IMR-90 (cell line): ENCODE measurements at regions not wholly inside any gene's neighbourhood (a gene's known extent, or its start where the extent isn't known, plus 50 kb on each side); places are given as distances from the start of the nearest gene placed in this dataset.

Experiments
- ATAC-seq: fragments of 200-7000 bp; cut with Tn5 transposase; 2 replicates; pipeline ENCODE4 v1.9.1; 2020; ENCODE audit warnings: low read depth, mild to moderate bottlenecking, moderate library complexity
- BruUV-seq: library from RNA; stranded (reverse); fragments of 400-500 nt; replicated peaks from 2 replicates; lab custom pipeline; 2021; lab: Mats Ljungman, UMichigan
- CTCF ChIA-PET: fragments of 300-600 bp; formaldehyde crosslinking; extraction: SDS; loops from one replicate; lab custom pipeline; 2021; ENCODE audit warnings: antibody characterized with exemption; lab: Yijun Ruan, JAX
- POLR2A ChIA-PET: fragments of 300-600 bp; sonication (Branson Sonifier 250); formaldehyde crosslinking; loops from one replicate; lab custom pipeline; 2022; ENCODE audit warnings: antibody characterized with exemption; ENCODE audit not compliant: unreplicated experiment; lab: Charles Lee
- DNase-seq: peaks from one replicate; pipeline ENCODE4 v3.0.0; 2013
- H2AFZ ChIP-seq: replicated peaks from 2 replicates; pipeline ENCODE3; 2013; ENCODE audit warnings: low read length, mild to moderate bottlenecking; ENCODE audit not compliant: poor library complexity
- H2AK5ac ChIP-seq: 2 replicates; pipeline ENCODE4 v1.6.1; 2013; ENCODE audit warnings: low read depth, low read length, inconsistent platforms
- H2AK9ac ChIP-seq: replicated peaks from 2 replicates; pipeline ENCODE3; 2013; ENCODE audit warnings: mild to moderate bottlenecking, low read depth, low read length, moderate library complexity; ENCODE audit not compliant: poor library complexity
- H2BK120ac ChIP-seq: 2 replicates; pipeline ENCODE4 v1.6.1; 2013; ENCODE audit warnings: low read depth, low read length, inconsistent platforms
- H2BK15ac ChIP-seq: 3 replicates; pipeline ENCODE4 v1.6.1; 2013; ENCODE audit warnings: low read depth, low read length, inconsistent platforms
- H2BK20ac ChIP-seq: 2 replicates; pipeline ENCODE4 v1.6.1; 2013; ENCODE audit warnings: low read depth, mild to moderate bottlenecking, inconsistent platforms, low read length, moderate library complexity
- H2BK5ac ChIP-seq: 2 replicates; pipeline ENCODE4 v1.6.1; 2013; ENCODE audit warnings: mild to moderate bottlenecking, low read depth, low read length, inconsistent platforms; ENCODE audit not compliant: poor library complexity, severe bottlenecking
- H3K14ac ChIP-seq: replicated peaks from 2 replicates; pipeline ENCODE4 v1.6.1; 2013; ENCODE audit warnings: low read depth, low read length, inconsistent platforms
- H3K18ac ChIP-seq: 2 replicates; pipeline ENCODE4 v1.6.1; 2013; ENCODE audit warnings: low read depth, low read length, control low read depth
- H3K23ac ChIP-seq: 2 replicates; pipeline ENCODE4 v1.6.1; 2013; ENCODE audit warnings: low read depth, low read length, inconsistent platforms
- H3K27ac ChIP-seq: 2 replicates; pipeline ENCODE4 v1.5.1; 2013; ENCODE audit warnings: mild to moderate bottlenecking, control low read depth, low read length; ENCODE audit not compliant: insufficient read depth
- H3K27me3 ChIP-seq: 2 replicates; pipeline ENCODE4 v1.6.1; 2013; ENCODE audit warnings: low read length; ENCODE audit not compliant: control insufficient read depth, insufficient read depth
- H3K36me3 ChIP-seq: 2 replicates; pipeline ENCODE4 v1.6.1; 2013; ENCODE audit warnings: low read length, mixed read lengths; ENCODE audit not compliant: control insufficient read depth, insufficient read depth
- H3K4ac ChIP-seq: 2 replicates; pipeline ENCODE4 v1.6.1; 2013; ENCODE audit warnings: low read depth, low read length, inconsistent platforms
- H3K4me1 ChIP-seq: 2 replicates; pipeline ENCODE4 v1.6.1; 2013; ENCODE audit warnings: low read length, mixed read lengths; ENCODE audit not compliant: control insufficient read depth, insufficient read depth
- H3K4me2 ChIP-seq: 2 replicates; pipeline ENCODE4 v1.6.1; 2013; ENCODE audit warnings: low read depth, mild to moderate bottlenecking, control low read depth, low read length, moderate library complexity
- H3K4me3 ChIP-seq: 2 replicates; pipeline ENCODE4 v1.5.1; 2013; ENCODE audit warnings: low read depth, mild to moderate bottlenecking, control low read depth, low read length, moderate library complexity; ENCODE audit not compliant: insufficient read depth
- H3K56ac ChIP-seq: 2 replicates; pipeline ENCODE4 v1.6.1; 2013; ENCODE audit warnings: low read length, inconsistent platforms; ENCODE audit not compliant: insufficient read depth; ENCODE audit errors: extremely low read depth
- H3K79me1 ChIP-seq, 2 experiments: 2 replicates each; pipeline ENCODE4 v1.6.1; 2013; ENCODE audit warnings: low read length in 2 of 2, inconsistent platforms in 1 of 2, low read depth in 1 of 2
- H3K9ac ChIP-seq: 2 replicates; pipeline ENCODE4 v1.6.1; 2013; ENCODE audit warnings: low read depth, low read length, control low read depth
- H3K9me1 ChIP-seq: 2 replicates; pipeline ENCODE4 v1.6.1; 2013; ENCODE audit warnings: low read length, inconsistent platforms; ENCODE audit not compliant: insufficient read depth
- H3K9me3 ChIP-seq: 2 replicates; pipeline ENCODE4 v1.6.1; 2013; ENCODE audit warnings: low read length; ENCODE audit not compliant: control insufficient read depth, insufficient read depth
- H4K20me1 ChIP-seq: 2 replicates; pipeline ENCODE4 v1.6.1; 2013; ENCODE audit warnings: low read length, inconsistent platforms; ENCODE audit not compliant: insufficient read depth
- H4K5ac ChIP-seq: 2 replicates; pipeline ENCODE4 v1.6.1; 2013; ENCODE audit warnings: mild to moderate bottlenecking, low read depth, low read length, control low read depth
- H4K8ac ChIP-seq, 2 experiments: 2 replicates each; pipeline ENCODE4 v1.6.1; 2013; ENCODE audit warnings: low read depth in 2 of 2, low read length in 2 of 2, control low read depth in 1 of 2, inconsistent platforms in 1 of 2
- H4K91ac ChIP-seq: 2 replicates; pipeline ENCODE4 v1.6.1; 2013; ENCODE audit warnings: low read depth, low read length, inconsistent platforms; ENCODE audit not compliant: insufficient read depth
- BHLHE40 ChIP-seq: fragments of 150-350 bp; IDR thresholded peaks from 2 replicates; pipeline ENCODE4 v1.6.1; 2016; ENCODE audit warnings: mild to moderate bottlenecking, low read depth, low read length
- CEBPB ChIP-seq: IDR thresholded peaks from 2 replicates; pipeline ENCODE4 v1.6.1; 2012; ENCODE audit warnings: low read depth, low read length, improper control_type of control experiment
- CHD1 ChIP-seq: IDR thresholded peaks from 2 replicates; pipeline ENCODE4 v1.6.1; 2012; ENCODE audit warnings: low read depth, low read length, improper control_type of control experiment
- CTCF ChIP-seq: conservative IDR thresholded peaks from 2 replicates; pipeline ENCODE4 v1.5.1; 2012; ENCODE audit warnings: mild to moderate bottlenecking, low read depth, low read length, improper control_type of control experiment
- FOS ChIP-seq: fragments of 150-350 bp; IDR thresholded peaks from 2 replicates; pipeline ENCODE4 v1.6.1; 2016; ENCODE audit warnings: low read depth, low read length
- MAFK ChIP-seq: IDR thresholded peaks from 2 replicates; pipeline ENCODE4 v1.6.1; 2012; ENCODE audit warnings: low read depth, low read length, improper control_type of control experiment
- MAZ ChIP-seq: IDR thresholded peaks from 2 replicates; pipeline ENCODE4 v1.6.1; 2012; ENCODE audit warnings: low read depth, mild to moderate bottlenecking, low read length, improper control_type of control experiment, moderate library complexity, borderline replicate concordance
- MXI1 ChIP-seq: IDR thresholded peaks from 2 replicates; pipeline ENCODE4 v1.6.1; 2012; ENCODE audit warnings: low read depth, mild to moderate bottlenecking, low read length, moderate library complexity, borderline replicate concordance
- NFE2L2 ChIP-seq: fragments of 150-350 bp; IDR thresholded peaks from 2 replicates; pipeline ENCODE4 v1.6.1; 2016; ENCODE audit warnings: low read depth, mild to moderate bottlenecking, low read length
- POLR2A ChIP-seq: IDR thresholded peaks from 2 replicates; pipeline ENCODE4 v1.6.1; 2012; ENCODE audit warnings: mild to moderate bottlenecking, low read depth, low read length
- RAD21 ChIP-seq: IDR thresholded peaks from 2 replicates; pipeline ENCODE4 v1.6.1; 2012; ENCODE audit warnings: low read length, improper control_type of control experiment
- RCOR1 ChIP-seq: IDR thresholded peaks from 2 replicates; pipeline ENCODE4 v1.6.1; 2012; ENCODE audit warnings: mild to moderate bottlenecking, low read length, improper control_type of control experiment; ENCODE audit not compliant: insufficient replicate concordance
- RFX5 ChIP-seq: IDR thresholded peaks from 2 replicates; pipeline ENCODE4 v1.8.0; 2012; ENCODE audit warnings: low read depth, mild to moderate bottlenecking, low read length, moderate library complexity
- SMC3 ChIP-seq: fragments of 150-350 bp; IDR thresholded peaks from 2 replicates; pipeline ENCODE4 v1.6.1; 2016; ENCODE audit warnings: low read depth, mild to moderate bottlenecking, antibody characterized with exemption, low read length, moderate library complexity
- whole genome bisulfite sequencing, 2 experiments: methylation state at CpG; one replicate each; pipeline versions ENCODE4 v1.1.5 to v1.1.7; 2013; ENCODE audit warnings: missing lambda C conversion rate in 2 of 2; ENCODE audit not compliant: insufficient read length in 1 of 2; ENCODE audit errors: extremely low coverage in 2 of 2; 5-methylcytosine and 5-hydroxymethylcytosine counted together
- dilution Hi-C: fragments of 300-500 bp; cut with HindIII; formaldehyde crosslinking; loops from one replicate; pipeline ENCODE4 v1.14.3; 2018; ENCODE audit warnings: low sequenced_read_pairs; ENCODE audit not compliant: unreplicated experiment
- in situ Hi-C: fragments of 300-500 bp; cut with MboI; formaldehyde crosslinking; loops from 3 replicates; pipeline ENCODE4 v1.14.3; 2019; ENCODE audit warnings: low sequenced_read_pairs, inconsistent platforms, mixed read lengths
- intact Hi-C: fragments of 100-400 bp; cut with micrococcal nuclease; formaldehyde crosslinking; loops from 2 replicates; pipeline ENCODE4 v1.10.0; 2022
- TF ChIP-seq, protein P1 (sequence below): fragments of 150-350 bp; IDR thresholded peaks from 2 replicates; pipeline ENCODE4 v1.6.1; 2016; ENCODE audit warnings: low read depth, mild to moderate bottlenecking, low read length, moderate library complexity, borderline replicate concordance
- TF ChIP-seq, protein P2 (sequence below): fragments of 150-350 bp; IDR thresholded peaks from 2 replicates; pipeline ENCODE4 v1.6.1; 2017; ENCODE audit warnings: mild to moderate bottlenecking, antibody characterized with exemption, low read length, low read depth

- Histone ChIP-seq H2AK9ac (no peak overlapping the region), H3K9me1 (no peaks in the 10 kb centered on the region), H2BK5ac (no peak overlapping the region), H2AK5ac (no peak overlapping the region), H3K4me1 (no peaks in the 10 kb centered on the region), H3K4me2 (no peak overlapping the region), H3K56ac (no peak overlapping the region), H3K14ac (no peak overlapping the region), H3K4me3 (no peak overlapping the region), H3K9me3 (no peaks in the 10 kb centered on the region), H3K4ac (no peak overlapping the region), H3K79me1 (no peaks in the 10 kb centered on the region), H3K27ac (no peak overlapping the region), H3K23ac (no peak overlapping the region), H4K20me1 (no peaks in the 10 kb centered on the region), H3K18ac (no peak overlapping the region), H3K36me3 (no peaks in the 10 kb centered on the region), H3K27me3 (no peaks in the 10 kb centered on the region; the same call in 1 of the 2 replicates), H3K9ac (no peak overlapping the region), H2BK120ac (no peak overlapping the region), H4K91ac (no peak overlapping the region), H2AFZ (no peak overlapping the region), H2BK20ac (no peak overlapping the region), H4K8ac (no peak overlapping the region), H2BK15ac (no peak overlapping the region), H4K5ac (no peak overlapping the region)
- WGBS, 2 experiments = no CpG with 5 or more reads among the region's 3 CpGs
- TF ChIP-seq NFE2L2 = no peak
- TF ChIP-seq MXI1 = no peak
- no peak for TF ChIP-seq FOS
- TF ChIP-seq SMC3 = no peak
- no peak for TF ChIP-seq RAD21
- no peak for TF ChIP-seq CHD1
- no peak for TF ChIP-seq RCOR1
- TF ChIP-seq, protein P1, sequence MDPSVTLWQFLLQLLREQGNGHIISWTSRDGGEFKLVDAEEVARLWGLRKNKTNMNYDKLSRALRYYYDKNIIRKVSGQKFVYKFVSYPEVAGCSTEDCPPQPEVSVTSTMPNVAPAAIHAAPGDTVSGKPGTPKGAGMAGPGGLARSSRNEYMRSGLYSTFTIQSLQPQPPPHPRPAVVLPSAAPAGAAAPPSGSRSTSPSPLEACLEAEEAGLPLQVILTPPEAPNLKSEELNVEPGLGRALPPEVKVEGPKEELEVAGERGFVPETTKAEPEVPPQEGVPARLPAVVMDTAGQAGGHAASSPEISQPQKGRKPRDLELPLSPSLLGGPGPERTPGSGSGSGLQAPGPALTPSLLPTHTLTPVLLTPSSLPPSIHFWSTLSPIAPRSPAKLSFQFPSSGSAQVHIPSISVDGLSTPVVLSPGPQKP = no peak
- TF ChIP-seq POLR2A = no peak
- no peak for TF ChIP-seq CTCF
- TF ChIP-seq MAFK = no peak
- no peak for TF ChIP-seq CEBPB
- TF ChIP-seq, protein P2, sequence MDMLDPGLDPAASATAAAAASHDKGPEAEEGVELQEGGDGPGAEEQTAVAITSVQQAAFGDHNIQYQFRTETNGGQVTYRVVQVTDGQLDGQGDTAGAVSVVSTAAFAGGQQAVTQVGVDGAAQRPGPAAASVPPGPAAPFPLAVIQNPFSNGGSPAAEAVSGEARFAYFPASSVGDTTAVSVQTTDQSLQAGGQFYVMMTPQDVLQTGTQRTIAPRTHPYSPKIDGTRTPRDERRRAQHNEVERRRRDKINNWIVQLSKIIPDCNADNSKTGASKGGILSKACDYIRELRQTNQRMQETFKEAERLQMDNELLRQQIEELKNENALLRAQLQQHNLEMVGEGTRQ = no peak
- TF ChIP-seq BHLHE40 = no peak
- no peak for TF ChIP-seq MAZ
- no peak for TF ChIP-seq RFX5
- POLR2A ChIA-PET = no interaction called here
- BruUV-seq = no TSS peak
- intact Hi-C loops = no loop called here
- no peak for ATAC-seq
- dilution Hi-C loops = no loop called here
- CTCF ChIA-PET = no interaction called here
- in situ Hi-C loops = no loop called here
- DNase-seq = no peak
These were observed 207.4 kb downstream of the EPHA4 start for GRCh38 chr2:221364672-221365071.
